Motor neuron (in vitro differentiated cells): ENCODE measurements at regions not wholly inside any gene's neighbourhood (a gene's known extent, or its start where the extent isn't known, plus 50 kb on each side); places are given as distances from the start of the nearest gene placed in this dataset.
"Not testable (repeated sequence)": the region's sequence is repeated elsewhere in the genome, so short reads cannot be mapped to it uniquely, and the experiment has no call there.

Experiments
- ATAC-seq, 8 experiments: fragments of 200-7000 bp; cut with Tn5 transposase; replicated peaks in 6 of 8; 2 replicates each; pipeline ENCODE4 v1.8.0; 2021; ENCODE audit warnings: mild to moderate bottlenecking in 8 of 8, moderate library complexity in 8 of 8
- H3K27ac ChIP-seq, 2 donors: fragments of 250-450 bp; sonication (Bioruptor Pico); 2 replicates each; pipeline ENCODE4 v1.9.0; 2021; ENCODE audit warnings: antibody characterized with exemption in 2 of 2, mild to moderate bottlenecking in 2 of 2, moderate library complexity in 1 of 2
- H3K4me1 ChIP-seq, 2 donors: fragments of 250-450 bp; sonication (Bioruptor Pico); replicated peaks in 1 of 2; 2 replicates each; pipeline ENCODE4 v1.6.1; 2021; ENCODE audit warnings: antibody characterized with exemption in 2 of 2, mild to moderate bottlenecking in 2 of 2, moderate library complexity in 1 of 2
- H3K4me3 ChIP-seq, 5 donors: fragments of 250-450 bp; sonication (Bioruptor Pico); 2 replicates each; pipeline ENCODE4 v1.9.0; 2021; ENCODE audit warnings: antibody characterized with exemption in 5 of 5, mild to moderate bottlenecking in 5 of 5, moderate library complexity in 4 of 5
- WGBS, 10 experiments: fragments of 450-650 bp; shearing (Covaris generic); methylation state at CpG; one replicate each; pipeline ENCODE4 v1.0.0; 2022; 5-methylcytosine and 5-hydroxymethylcytosine counted together
- in situ Hi-C, 9 experiments: fragments of 400-800 bp; cut with MboI; loops; one replicate each; pipeline ENCODE4 v1.15.0; 2021; ENCODE audit warnings: low sequenced_read_pairs in 9 of 9, low pct_unique_long_range_greater_than_20kb in 2 of 9; ENCODE audit not compliant: unreplicated experiment in 9 of 9

- WGBS, 10 experiments, result 57 to 100% (median 95%) methylated on average over 2 to 3 of the region's 3 CpGs; no CpG with 5 or more reads in 6 of the 10 experiments
- in situ Hi-C loops, result no loop called here
- H3K4me3 ChIP-seq, result no peak overlapping the region
Observed at GRCh38 chr9:76964612-76965011, 54.8 kb upstream of the FOXB2 start.

DNA sequence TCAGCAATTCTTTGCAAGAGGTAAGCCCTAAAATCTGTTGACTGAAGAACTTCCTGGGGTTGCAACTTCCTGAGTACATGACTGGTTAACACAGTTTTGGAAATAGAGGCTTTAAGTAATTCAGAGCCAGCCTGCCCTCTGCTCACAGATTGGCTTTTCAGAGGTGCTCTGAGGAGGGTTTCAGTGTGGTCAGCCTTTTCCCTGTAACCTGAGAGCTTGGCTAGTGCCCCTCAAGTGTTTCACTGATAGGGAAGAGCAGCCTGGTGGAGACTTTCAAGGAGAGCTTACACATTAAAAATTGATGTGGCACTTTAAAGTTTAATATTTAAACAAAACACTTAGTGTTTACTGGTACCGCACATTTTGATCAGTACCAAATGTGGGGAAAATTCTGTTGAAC is 56.7 kb upstream of the FOXB2 start:
- 64 to 100% (median 100%) methylated on average over 1 of the region's 1 CpG; no CpG with 5 or more reads in 4 of the 10 experiments for WGBS, 10 experiments
- Histone ChIP-seq H3K27ac (no peak overlapping the region), H3K4me3 (no peak overlapping the region), H3K4me1 (no peaks in the 10 kb centered on the region)
- no peak for ATAC-seq
- in situ Hi-C loops, result no loop called here

More at GRCh38 chr9:76964612-76965011, 54.8 kb upstream of the FOXB2 start:
- no peak for ATAC-seq
- no peaks in the 10 kb centered on the region for H3K4me1 ChIP-seq
- no peak overlapping the region for H3K27ac ChIP-seq

GRCh38 chr9:76957258-76957657 is 51.3 kb upstream of the PRUNE2 start:
- no peak overlapping the region for H3K27ac ChIP-seq
- 27 to 92% (median 80%) methylated on average over 2 to 5 of the region's 5 CpGs; no CpG with 5 or more reads in 1 of the 10 experiments for WGBS, 10 experiments
- in situ Hi-C loops, result no loop called here
- ATAC-seq, result no peak
- H3K4me3 ChIP-seq, result no peak overlapping the region
- H3K4me1 ChIP-seq, result peaks cover 6 to 10% of the 10 kb centered on the region in 2 donors

DNA sequence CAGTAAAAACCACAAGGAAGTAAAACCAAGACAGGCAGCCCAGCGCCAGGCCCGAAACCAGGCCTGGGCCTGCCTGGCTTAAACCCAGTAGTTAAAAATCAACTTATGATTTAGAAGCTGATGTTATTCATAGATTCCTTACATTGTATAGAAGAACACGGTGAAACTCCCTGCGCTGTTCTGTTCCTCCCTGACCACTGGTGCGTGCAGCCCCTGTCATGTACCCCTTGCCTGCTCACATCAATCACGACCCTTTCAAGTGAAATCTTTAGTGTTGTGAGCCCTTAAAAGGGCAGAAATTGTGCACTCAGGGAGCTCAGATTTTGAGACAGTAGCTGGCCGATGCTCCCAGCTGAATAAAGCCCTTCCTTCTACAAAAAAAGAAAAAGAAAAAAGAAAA is 50.5 kb upstream of the PRUNE2 start:
- in situ Hi-C loops, result not testable (repeated sequence)
- peak in 2 of 8 experiments; percentile 36 to 57 for ATAC-seq
- whole genome bisulfite sequencing, 10 experiments, result 21 to 75% (median 45%) methylated on average over 2 to 6 of the region's 7 CpGs; no CpG with 5 or more reads in 2 of the 10 experiments

More for the DNA sequence above, 50.5 kb upstream of the PRUNE2 start:
- not testable (repeated sequence) for H3K4me3 ChIP-seq, H3K27ac ChIP-seq
- H3K4me1 ChIP-seq, result peaks cover 6 to 10% of the 10 kb centered on the region in 2 donors
